Progenitor cell of endocrine pancreas (in vitro differentiated cells): ENCODE measurements at regions not wholly inside any gene's neighbourhood (a gene's known extent, or its start where the extent isn't known, plus 50 kb on each side); places are given as distances from the start of the nearest gene placed in this dataset.

Experiments
- DNase-seq: peaks from one replicate; pipeline ENCODE4 v3.0.0; 2021; ENCODE audit warnings: low spot score; ENCODE audit not compliant: unreplicated experiment
- H3K27ac Mint-ChIP-seq: 2 replicates; pipeline ENCODE4 v1.8.0; 2021; ENCODE audit warnings: mild to moderate bottlenecking, moderate library complexity, mixed read lengths
- H3K27me3 Mint-ChIP-seq: 2 replicates; pipeline ENCODE4 v1.8.0; 2021; ENCODE audit warnings: mixed read lengths
- H3K36me3 Mint-ChIP-seq: 2 replicates; pipeline ENCODE4 v1.8.0; 2022; ENCODE audit warnings: mixed read lengths; ENCODE audit not compliant: insufficient read depth
- H3K4me1 Mint-ChIP-seq: 2 replicates; pipeline ENCODE4 v1.8.0; 2021; ENCODE audit warnings: low read depth, mixed read lengths
- H3K4me3 Mint-ChIP-seq: 2 replicates; pipeline ENCODE4 v1.8.0; 2021; ENCODE audit warnings: low read depth, mild to moderate bottlenecking, moderate library complexity, mixed read lengths
- H3K9me3 Mint-ChIP-seq: 2 replicates; pipeline ENCODE4 v1.8.0; 2021; ENCODE audit warnings: low read depth, mixed read lengths
- CTCF ChIP-seq: fragments of 200-600 bp; sonication (generic); IDR thresholded peaks from one replicate; pipeline ENCODE4 v1.5.0; 2021; ENCODE audit warnings: antibody characterized with exemption, mild to moderate bottlenecking; ENCODE audit not compliant: unreplicated experiment

- peaks cover 9% of the 10 kb centered on the region for H3K9me3 Mint-ChIP-seq
- TF ChIP-seq CTCF: no peak
- H3K27me3 Mint-ChIP-seq: no peaks in the 10 kb centered on the region
- H3K4me1 Mint-ChIP-seq: peaks cover 14% of the 10 kb centered on the region
- H3K27ac Mint-ChIP-seq: no peak overlapping the region
- no peak overlapping the region for H3K4me3 Mint-ChIP-seq
- no peaks in the 10 kb centered on the region for H3K36me3 Mint-ChIP-seq
- no peak for DNase-seq
Observed at GRCh38 chr13:105670179-105670990, 865.1 kb downstream of the EFNB2 start.

- Mint-ChIP-seq H3K36me3 (no peaks in the 10 kb centered on the region), H3K27me3 (no peaks in the 10 kb centered on the region), H3K4me1 (peaks cover 23% of the 10 kb centered on the region), H3K9me3 (peaks cover 5% of the 10 kb centered on the region), H3K27ac (no peak overlapping the region), H3K4me3 (no peak overlapping the region)
- DNase-seq: no peak
- TF ChIP-seq CTCF: no peak
Observed at GRCh38 chr13:105665284-105665683, 870.2 kb downstream of the EFNB2 start.

- no peak overlapping the region for H3K27ac Mint-ChIP-seq
- TF ChIP-seq CTCF: no peak
- DNase-seq: no peak
- peaks cover 5% of the 10 kb centered on the region for H3K9me3 Mint-ChIP-seq
- no peaks in the 10 kb centered on the region for H3K27me3 Mint-ChIP-seq
- no peak overlapping the region for H3K4me3 Mint-ChIP-seq
- peaks cover 35% of the 10 kb centered on the region for H3K4me1 Mint-ChIP-seq
- H3K36me3 Mint-ChIP-seq: no peaks in the 10 kb centered on the region
Observed at GRCh38 chr13:105663182-105663581, 872.3 kb downstream of the EFNB2 start.

- DNase-seq: no peak
- H3K27me3 Mint-ChIP-seq: peaks cover 3% of the 10 kb centered on the region
- peaks cover 34% of the 10 kb centered on the region for H3K4me1 Mint-ChIP-seq
- no peak overlapping the region for H3K4me3 Mint-ChIP-seq
- peak overlapping the region; percentile 27 for H3K27ac Mint-ChIP-seq
- no peak for TF ChIP-seq CTCF
- no peaks in the 10 kb centered on the region for H3K9me3 Mint-ChIP-seq
- no peaks in the 10 kb centered on the region for H3K36me3 Mint-ChIP-seq
Observed at GRCh38 chr13:105660561-105660960, 874.9 kb downstream of the EFNB2 start.

- no peak for DNase-seq
- Mint-ChIP-seq H3K4me1 (peaks cover 30% of the 10 kb centered on the region), H3K4me3 (no peak overlapping the region), H3K36me3 (no peaks in the 10 kb centered on the region), H3K27me3 (peaks cover 3% of the 10 kb centered on the region), H3K9me3 (no peaks in the 10 kb centered on the region), H3K27ac (no peak overlapping the region)
- TF ChIP-seq CTCF: no peak
Observed at GRCh38 chr13:105658431-105658830, 877.0 kb downstream of the EFNB2 start.
